Neural progenitor cell (in vitro differentiated cells): ENCODE measurements at regions not wholly inside any gene's neighbourhood (a gene's known extent, or its start where the extent isn't known, plus 50 kb on each side); places are given as distances from the start of the nearest gene placed in this dataset.
A peak's percentile ranks its signal among the peaks of the same experiment; 100 is the strongest.

ENCODE experiments used
- DNase-seq: peaks from one replicate; pipeline ENCODE4 v3.0.0-alpha.2; 2016; ENCODE audit warnings: low spot score
- H2AFZ ChIP-seq: fragments of 200-600 bp; sonication (generic); replicated peaks from 2 replicates; pipeline ENCODE4 v1.6.1; 2016; ENCODE audit warnings: antibody characterized with exemption
- H3F3A ChIP-seq: fragments of 200-600 bp; sonication (generic); 2 replicates; pipeline ENCODE4 v1.6.1; 2016; ENCODE audit warnings: antibody characterized with exemption, low read depth
- H3K27ac ChIP-seq: fragments of 200-600 bp; sonication (generic); 2 replicates; pipeline ENCODE4 v1.5.1; 2016; ENCODE audit warnings: mild to moderate bottlenecking
- H3K27me3 ChIP-seq: fragments of 200-600 bp; sonication (generic); 2 replicates; pipeline ENCODE4 v1.6.1; 2016; ENCODE audit warnings: mild to moderate bottlenecking, moderate library complexity
- H3K36me3 ChIP-seq: fragments of 200-600 bp; sonication (generic); 2 replicates; pipeline ENCODE4 v1.5.1; 2016
- H3K4me1 ChIP-seq: fragments of 200-600 bp; sonication (generic); 2 replicates; pipeline ENCODE4 v1.6.1; 2016; ENCODE audit warnings: mixed run types
- H3K4me2 ChIP-seq: fragments of 200-600 bp; sonication (generic); 2 replicates; pipeline ENCODE4 v1.6.1; 2016
- H3K4me3 ChIP-seq: fragments of 200-600 bp; sonication (generic); 2 replicates; pipeline ENCODE4 v1.5.1; 2016
- H3K79me2 ChIP-seq: fragments of 200-600 bp; sonication (generic); 2 replicates; pipeline ENCODE4 v1.6.1; 2016; ENCODE audit warnings: low read depth
- H3K9ac ChIP-seq: fragments of 200-600 bp; sonication (generic); 2 replicates; pipeline ENCODE4 v1.6.1; 2016
- H3K9me3 ChIP-seq: fragments of 200-600 bp; sonication (generic); 2 replicates; pipeline ENCODE4 v1.5.1; 2016; ENCODE audit warnings: low read depth
- H4K20me1 ChIP-seq: fragments of 200-600 bp; sonication (generic); 2 replicates; pipeline ENCODE4 v1.6.1; 2016; ENCODE audit warnings: low read depth
- H3K27ac Mint-ChIP-seq: 3 replicates; pipeline ENCODE4 v1.8.0; 2021; ENCODE audit warnings: mixed read lengths
- H3K27me3 Mint-ChIP-seq: 2 replicates; pipeline ENCODE4 v1.8.0; 2022; ENCODE audit warnings: low read depth, mild to moderate bottlenecking, inconsistent platforms, moderate library complexity, mixed read lengths; ENCODE audit not compliant: insufficient read depth
- H3K36me3 Mint-ChIP-seq: 3 replicates; pipeline ENCODE4 v1.8.0; 2021; ENCODE audit warnings: mixed read lengths
- H3K4me1 Mint-ChIP-seq: 3 replicates; pipeline ENCODE4 v1.8.0; 2021; ENCODE audit warnings: mixed read lengths
- H3K4me3 Mint-ChIP-seq: 3 replicates; pipeline ENCODE4 v1.8.0; 2021; ENCODE audit warnings: mild to moderate bottlenecking, moderate library complexity, mixed read lengths
- H3K9me3 Mint-ChIP-seq: 3 replicates; pipeline ENCODE4 v1.8.0; 2020; ENCODE audit warnings: mixed read lengths
- CTCF ChIP-seq: fragments of 200-600 bp; sonication (generic); IDR thresholded peaks from 2 replicates; pipeline ENCODE4 v1.5.1; 2017; ENCODE audit warnings: antibody characterized with exemption, mild to moderate bottlenecking
- EZH2 ChIP-seq: fragments of 200-600 bp; sonication (generic); IDR thresholded peaks from 2 replicates; pipeline ENCODE4 v1.6.1; 2017; ENCODE audit warnings: antibody characterized with exemption, mild to moderate bottlenecking, moderate library complexity
- EZH2phosphoT487 ChIP-seq: fragments of 200-600 bp; sonication (generic); IDR thresholded peaks from 2 replicates; pipeline ENCODE4 v1.6.1; 2017; ENCODE audit warnings: antibody characterized with exemption

DNA sequence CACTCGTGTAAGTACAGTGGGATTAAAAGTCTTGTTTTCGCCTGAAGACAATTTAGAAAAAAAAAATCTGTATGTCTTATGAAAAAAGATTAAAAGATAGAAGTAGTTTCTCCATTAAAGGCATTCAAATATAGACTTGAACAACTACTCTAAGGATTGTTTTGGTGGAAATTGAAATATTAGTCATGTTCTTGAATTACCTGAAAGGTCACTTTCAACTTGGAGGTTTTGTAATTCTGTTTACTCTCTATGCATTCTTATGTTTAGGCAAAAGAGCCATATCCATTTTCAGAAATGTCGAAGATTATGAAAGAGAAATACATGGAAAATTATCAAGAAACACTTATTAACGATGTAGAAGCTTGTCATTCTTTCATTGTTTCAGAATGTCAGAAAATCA is 373.7 kb downstream of the ARL4A start:
- H3K9ac ChIP-seq, result no peak overlapping the region
- no peak overlapping the region for H3K27ac ChIP-seq
- H3K4me3 Mint-ChIP-seq, result no peak overlapping the region
- H3K27ac Mint-ChIP-seq, result no peak overlapping the region
- no peaks in the 10 kb centered on the region for H3K9me3 ChIP-seq
- TF ChIP-seq CTCF, result no peak
- no peak for TF ChIP-seq EZH2
- no peak for TF ChIP-seq EZH2phosphoT487
- H4K20me1 ChIP-seq, result no peaks in the 10 kb centered on the region
- H3F3A ChIP-seq, result no peaks in the 10 kb centered on the region
- no peak overlapping the region for H2AFZ ChIP-seq
- H3K36me3 ChIP-seq, result no peaks in the 10 kb centered on the region
- H3K4me1 Mint-ChIP-seq, result peaks cover 3% of the 10 kb centered on the region
- no peaks in the 10 kb centered on the region for H3K27me3 ChIP-seq
- H3K79me2 ChIP-seq, result no peaks in the 10 kb centered on the region
- H3K4me3 ChIP-seq, result no peak overlapping the region
- DNase-seq, result no peak
- no peak overlapping the region for H3K4me2 ChIP-seq
- H3K27me3 Mint-ChIP-seq, result no peaks in the 10 kb centered on the region
- peaks cover 3% of the 10 kb centered on the region for H3K36me3 Mint-ChIP-seq
- no peaks in the 10 kb centered on the region for H3K4me1 ChIP-seq
- peaks cover 6% of the 10 kb centered on the region for H3K9me3 Mint-ChIP-seq

DNA sequence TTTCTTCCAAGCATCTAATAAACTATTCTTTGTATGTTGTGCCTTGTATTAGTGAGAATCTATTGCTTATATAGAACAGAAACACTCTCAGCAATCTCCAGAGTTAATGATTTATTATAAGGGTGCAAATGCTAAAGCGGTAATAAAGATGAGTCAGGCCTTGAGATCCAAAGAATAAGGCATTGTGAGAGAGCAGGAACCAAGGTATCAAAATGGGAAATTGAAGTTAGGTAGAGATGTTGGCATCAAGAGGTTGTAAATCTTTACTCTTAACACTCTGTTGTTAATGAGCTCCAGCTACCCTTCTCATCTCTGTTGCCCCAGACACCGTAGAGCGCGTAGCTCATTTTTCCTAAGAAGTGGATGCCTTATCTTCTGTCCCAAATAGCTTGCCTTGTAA is 375.2 kb downstream of the ARL4A start:
- Histone ChIP-seq H3K4me3 (no peak overlapping the region), H4K20me1 (no peaks in the 10 kb centered on the region), H3K4me1 (no peaks in the 10 kb centered on the region), H3K36me3 (no peaks in the 10 kb centered on the region), H3K9me3 (no peaks in the 10 kb centered on the region), H3K4me2 (no peak overlapping the region), H3F3A (no peaks in the 10 kb centered on the region), H3K79me2 (no peaks in the 10 kb centered on the region), H3K27me3 (no peaks in the 10 kb centered on the region), H2AFZ (peak overlapping the region; percentile 48), H3K9ac (no peak overlapping the region), H3K27ac (no peak overlapping the region)
- TF ChIP-seq EZH2phosphoT487 (no peak), CTCF (no peak), EZH2 (no peak)
- Mint-ChIP-seq H3K4me1 (peaks cover 9% of the 10 kb centered on the region), H3K27ac (no peak overlapping the region), H3K27me3 (no peaks in the 10 kb centered on the region), H3K4me3 (no peak overlapping the region), H3K9me3 (peaks cover 6% of the 10 kb centered on the region), H3K36me3 (peaks cover 3% of the 10 kb centered on the region)
- DNase-seq, result no peak

DNA sequence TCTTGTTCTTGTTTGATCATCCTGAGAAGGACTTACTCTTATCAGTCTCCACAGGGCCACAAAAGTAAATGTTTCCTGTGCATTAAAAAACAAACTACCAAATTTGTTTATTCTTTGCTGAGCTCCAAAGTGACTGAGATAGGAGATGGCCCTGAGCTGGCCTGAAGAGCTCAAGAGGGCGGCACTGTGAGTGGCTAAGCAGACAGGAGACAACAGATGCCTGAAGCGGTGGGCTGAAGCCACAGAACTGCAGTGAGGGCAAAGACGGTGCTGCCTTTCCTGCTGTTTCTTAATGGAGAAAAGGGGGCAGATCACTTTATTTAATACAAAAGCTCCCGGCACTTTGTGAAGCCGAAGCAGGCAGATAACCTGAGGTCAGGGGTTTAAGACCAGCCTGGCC is 379.6 kb downstream of the ARL4A start:
- peak; percentile 47 for DNase-seq
- Histone ChIP-seq H3K27ac (no peak overlapping the region), H4K20me1 (no peaks in the 10 kb centered on the region), H3K27me3 (no peaks in the 10 kb centered on the region), H3K9me3 (no peaks in the 10 kb centered on the region), H3F3A (no peaks in the 10 kb centered on the region), H3K4me1 (no peaks in the 10 kb centered on the region), H2AFZ (peak overlapping the region; percentile 60), H3K79me2 (no peaks in the 10 kb centered on the region), H3K4me2 (no peak overlapping the region), H3K36me3 (no peaks in the 10 kb centered on the region), H3K4me3 (no peak overlapping the region), H3K9ac (no peak overlapping the region)
- TF ChIP-seq CTCF (no peak), EZH2phosphoT487 (no peak), EZH2 (no peak)
- Mint-ChIP-seq H3K27me3 (no peaks in the 10 kb centered on the region), H3K36me3 (peaks cover 3% of the 10 kb centered on the region), H3K4me1 (peaks cover 10% of the 10 kb centered on the region), H3K4me3 (no peak overlapping the region), H3K27ac (peak overlapping the region; percentile 70), H3K9me3 (peaks cover 6% of the 10 kb centered on the region)

- peaks cover 10% of the 10 kb centered on the region for H3K4me1 Mint-ChIP-seq
- DNase-seq, result no peak
- H3K27me3 Mint-ChIP-seq, result no peaks in the 10 kb centered on the region
Observed at GRCh38 chr7:13068032-13068431, 380.6 kb downstream of the ARL4A start.

More at GRCh38 chr7:13068032-13068431, 380.6 kb downstream of the ARL4A start:
- Histone ChIP-seq H3K4me1 (no peaks in the 10 kb centered on the region), H3K79me2 (no peaks in the 10 kb centered on the region), H3K36me3 (no peaks in the 10 kb centered on the region), H3K9ac (no peak overlapping the region), H3K27ac (no peak overlapping the region), H4K20me1 (no peaks in the 10 kb centered on the region), H3K4me2 (no peak overlapping the region), H2AFZ (no peak overlapping the region), H3K27me3 (no peaks in the 10 kb centered on the region), H3F3A (no peaks in the 10 kb centered on the region), H3K9me3 (no peaks in the 10 kb centered on the region), H3K4me3 (no peak overlapping the region)
- Mint-ChIP-seq H3K9me3 (peaks cover 6% of the 10 kb centered on the region), H3K36me3 (peaks cover 3% of the 10 kb centered on the region), H3K27ac (no peak overlapping the region), H3K4me3 (no peak overlapping the region)
- no peak for TF ChIP-seq EZH2phosphoT487
